Astrocyte of the spinal cord (primary cell): ENCODE measurements at regions not wholly inside any gene's neighbourhood (a gene's known extent, or its start where the extent isn't known, plus 50 kb on each side); places are given as distances from the start of the nearest gene placed in this dataset.

Experiments used
- DNase-seq: peaks from one replicate; pipeline ENCODE4 v3.0.0; 2011; ENCODE audit warnings: low read depth, low spot score
- H3K4me3 ChIP-seq: 2 replicates; pipeline ENCODE4 v1.5.1; 2011; ENCODE audit warnings: low read depth, mild to moderate bottlenecking, low read length, moderate library complexity
- CTCF ChIP-seq: IDR thresholded peaks from 2 replicates; pipeline ENCODE4 v1.5.1; 2012; ENCODE audit warnings: low read depth, mild to moderate bottlenecking, low read length, inconsistent platforms
- in situ Hi-C: cut with HindIII; loops from 2 replicates; pipeline ENCODE4 v1.10.0; 2017; ENCODE audit warnings: low sequenced_read_pairs

- no peak for TF ChIP-seq CTCF
Measured at GRCh38 chr21:28272272-28272992, 720.2 kb downstream of the LTN1 start.

GRCh38 chr21:28269173-28269572 lies 723.5 kb downstream of the LTN1 start:
- no peak for TF ChIP-seq CTCF
- DNase-seq: no peak
- in situ Hi-C loops: no loop called here
- no peak overlapping the region for H3K4me3 ChIP-seq

More at GRCh38 chr21:28272272-28272992, 720.2 kb downstream of the LTN1 start:
- in situ Hi-C loops: no loop called here
- DNase-seq: peak; percentile 28
- no peak overlapping the region for H3K4me3 ChIP-seq

GRCh38 chr21:28268685-28269084 lies 724.0 kb downstream of the LTN1 start:
- no peak for DNase-seq
- no peak for TF ChIP-seq CTCF
- no peak overlapping the region for H3K4me3 ChIP-seq
- in situ Hi-C loops: no loop called here

- no peak overlapping the region for H3K4me3 ChIP-seq
- no peak for DNase-seq
- TF ChIP-seq CTCF: no peak
- in situ Hi-C loops: no loop called here
Measured at GRCh38 chr21:28267449-28267848, 725.2 kb downstream of the LTN1 start.

- H3K4me3 ChIP-seq: no peak overlapping the region
- no peak for TF ChIP-seq CTCF
- DNase-seq: no peak
- in situ Hi-C loops: no loop called here
Measured at GRCh38 chr21:28266061-28266460, 726.6 kb downstream of the LTN1 start.

- H3K4me3 ChIP-seq: no peak overlapping the region
- DNase-seq: no peak
- in situ Hi-C loops: no loop called here
- TF ChIP-seq CTCF: no peak
Measured at GRCh38 chr21:28263974-28264373, 728.7 kb downstream of the LTN1 start.
